ENCODE measurements at regions not wholly inside any gene's neighbourhood (a gene's known extent, or its start where the extent isn't known, plus 50 kb on each side); places are given as distances from the start of the nearest gene placed in this dataset.

DNA sequence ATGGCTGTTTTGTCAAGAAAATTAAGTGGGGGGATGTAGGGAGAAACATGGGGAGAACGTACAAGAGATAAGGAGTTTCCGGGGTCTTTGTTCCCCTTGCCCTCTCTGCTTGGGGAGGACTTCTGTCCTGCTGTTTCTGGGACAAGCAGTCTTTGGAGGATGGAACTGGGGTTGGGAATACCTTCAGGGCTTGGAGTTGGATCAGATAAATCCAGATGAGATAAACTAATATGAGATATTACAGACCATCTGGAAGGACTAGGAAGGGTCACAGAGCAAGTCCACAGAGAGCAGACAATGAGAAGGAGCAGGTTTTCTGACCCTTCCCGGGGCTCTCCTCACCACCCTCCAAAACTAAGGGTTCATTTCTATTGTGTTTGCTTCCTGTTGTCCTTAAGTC is 237.5 kb downstream of the TSHZ3 start:
- TF ChIP-seq TCF4 (CRISPR knock-in tag; IDR thresholded peaks at IDR 0.05; ENCODE audit: borderline replicate concordance), result peak; percentile 65; the same call in 1 of the 2 replicates
- TF ChIP-seq ZFP30 (CRISPR knock-in tag; IDR thresholded peaks at IDR 0.05), result no peak
- ATAC-seq, result no peak

DNA sequence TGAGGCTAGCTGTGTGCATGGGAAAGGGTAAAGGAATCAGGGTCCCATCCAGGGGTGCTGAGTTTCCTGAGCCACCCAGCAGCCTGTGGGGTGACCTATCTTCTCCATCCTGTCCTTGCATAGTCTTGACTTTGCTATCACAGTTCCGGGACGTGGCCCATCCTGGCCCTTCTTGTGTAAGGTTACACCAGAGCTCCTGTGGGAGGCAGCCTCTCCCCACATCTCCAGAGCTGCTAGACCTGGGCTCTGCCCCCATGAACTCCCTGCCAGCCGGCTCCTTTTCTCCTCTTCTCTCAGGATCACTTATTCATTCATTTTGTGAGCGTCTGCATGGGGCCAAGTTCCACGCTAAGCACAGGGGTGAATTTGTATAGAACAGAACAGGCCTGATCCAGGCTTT is 238.9 kb downstream of the TSHZ3 start:
- peak; percentile 91 for ATAC-seq
- TF ChIP-seq CSDC2 (CRISPR knock-in tag; IDR thresholded peaks at IDR 0.05) (no peak), ZFP30 (CRISPR knock-in tag; IDR thresholded peaks at IDR 0.05) (no peak), RARB (CRISPR knock-in tag; IDR thresholded peaks at IDR 0.05) (no peak), PPARA (CRISPR knock-in tag; IDR thresholded peaks at IDR 0.05; ENCODE audit: borderline replicate concordance) (no peak), ZNF565 (CRISPR knock-in tag; conservative IDR thresholded peaks at IDR 0.05; ENCODE audit: low read depth) (no peak), OSR1 (CRISPR knock-in tag; IDR thresholded peaks at IDR 0.05) (no peak), TOX (CRISPR knock-in tag; IDR thresholded peaks at IDR 0.05; ENCODE audit: borderline replicate concordance) (no peak), ZC3H10 (CRISPR knock-in tag; IDR thresholded peaks at IDR 0.05) (no peak)
- TF ChIP-seq, protein P1, sequence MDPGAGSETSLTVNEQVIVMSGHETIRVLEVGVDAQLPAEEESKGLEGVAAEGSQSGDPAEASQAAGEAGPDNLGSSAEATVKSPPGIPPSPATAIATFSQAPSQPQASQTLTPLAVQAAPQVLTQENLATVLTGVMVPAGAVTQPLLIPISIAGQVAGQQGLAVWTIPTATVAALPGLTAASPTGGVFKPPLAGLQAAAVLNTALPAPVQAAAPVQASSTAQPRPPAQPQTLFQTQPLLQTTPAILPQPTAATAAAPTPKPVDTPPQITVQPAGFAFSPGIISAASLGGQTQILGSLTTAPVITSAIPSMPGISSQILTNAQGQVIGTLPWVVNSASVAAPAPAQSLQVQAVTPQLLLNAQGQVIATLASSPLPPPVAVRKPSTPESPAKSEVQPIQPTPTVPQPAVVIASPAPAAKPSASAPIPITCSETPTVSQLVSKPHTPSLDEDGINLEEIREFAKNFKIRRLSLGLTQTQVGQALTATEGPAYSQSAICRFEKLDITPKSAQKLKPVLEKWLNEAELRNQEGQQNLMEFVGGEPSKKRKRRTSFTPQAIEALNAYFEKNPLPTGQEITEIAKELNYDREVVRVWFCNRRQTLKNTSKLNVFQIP (CRISPR knock-in tag; IDR thresholded peaks at IDR 0.05; ENCODE audit: borderline replicate concordance, low read depth), result no peak
- TF ChIP-seq, protein P2, sequence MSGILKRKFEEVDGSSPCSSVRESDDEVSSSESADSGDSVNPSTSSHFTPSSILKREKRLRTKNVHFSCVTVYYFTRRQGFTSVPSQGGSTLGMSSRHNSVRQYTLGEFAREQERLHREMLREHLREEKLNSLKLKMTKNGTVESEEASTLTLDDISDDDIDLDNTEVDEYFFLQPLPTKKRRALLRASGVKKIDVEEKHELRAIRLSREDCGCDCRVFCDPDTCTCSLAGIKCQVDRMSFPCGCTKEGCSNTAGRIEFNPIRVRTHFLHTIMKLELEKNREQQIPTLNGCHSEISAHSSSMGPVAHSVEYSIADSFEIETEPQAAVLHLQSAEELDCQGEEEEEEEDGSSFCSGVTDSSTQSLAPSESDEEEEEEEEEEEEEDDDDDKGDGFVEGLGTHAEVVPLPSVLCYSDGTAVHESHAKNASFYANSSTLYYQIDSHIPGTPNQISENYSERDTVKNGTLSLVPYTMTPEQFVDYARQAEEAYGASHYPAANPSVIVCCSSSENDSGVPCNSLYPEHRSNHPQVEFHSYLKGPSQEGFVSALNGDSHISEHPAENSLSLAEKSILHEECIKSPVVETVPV (CRISPR knock-in tag; IDR thresholded peaks at IDR 0.05), result no peak
- TF ChIP-seq, protein P3, sequence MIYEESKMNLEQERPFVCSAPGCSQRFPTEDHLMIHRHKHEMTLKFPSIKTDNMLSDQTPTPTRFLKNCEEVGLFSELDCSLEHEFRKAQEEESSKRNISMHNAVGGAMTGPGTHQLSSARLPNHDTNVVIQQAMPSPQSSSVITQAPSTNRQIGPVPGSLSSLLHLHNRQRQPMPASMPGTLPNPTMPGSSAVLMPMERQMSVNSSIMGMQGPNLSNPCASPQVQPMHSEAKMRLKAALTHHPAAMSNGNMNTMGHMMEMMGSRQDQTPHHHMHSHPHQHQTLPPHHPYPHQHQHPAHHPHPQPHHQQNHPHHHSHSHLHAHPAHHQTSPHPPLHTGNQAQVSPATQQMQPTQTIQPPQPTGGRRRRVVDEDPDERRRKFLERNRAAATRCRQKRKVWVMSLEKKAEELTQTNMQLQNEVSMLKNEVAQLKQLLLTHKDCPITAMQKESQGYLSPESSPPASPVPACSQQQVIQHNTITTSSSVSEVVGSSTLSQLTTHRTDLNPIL (CRISPR knock-in tag; IDR thresholded peaks at IDR 0.05; ENCODE audit: low read depth), result no peak

DNA sequence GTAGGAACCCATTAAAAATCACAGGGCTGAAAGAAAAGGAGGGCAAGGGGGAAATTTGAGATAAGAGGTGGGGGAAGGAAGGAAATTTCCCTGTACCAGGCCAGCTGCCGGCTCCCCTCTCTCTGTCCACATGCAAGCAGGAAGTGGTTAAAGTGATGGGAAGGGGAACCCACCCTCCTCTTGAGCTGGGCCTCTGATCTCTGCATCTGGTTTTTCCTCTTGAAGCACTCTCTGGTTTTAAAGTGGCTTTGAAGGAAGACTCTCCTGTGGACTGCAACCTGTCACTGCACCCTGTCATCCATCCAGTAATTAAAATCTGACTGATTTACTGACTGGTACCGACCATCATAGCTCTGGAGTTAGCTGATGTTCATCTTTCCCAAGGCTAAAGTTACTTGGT is 239.6 kb downstream of the TSHZ3 start:
- no peak for ATAC-seq
- TF ChIP-seq SNAI2 (CRISPR knock-in tag; IDR thresholded peaks at IDR 0.05), result no peak
- TF ChIP-seq ISL1 (CRISPR knock-in tag; IDR thresholded peaks at IDR 0.05), result no peak
- no peak for TF ChIP-seq TCF4 (CRISPR knock-in tag; IDR thresholded peaks at IDR 0.05; ENCODE audit: borderline replicate concordance)
- TF ChIP-seq TOX (CRISPR knock-in tag; IDR thresholded peaks at IDR 0.05; ENCODE audit: borderline replicate concordance), result no peak
- no peak for TF ChIP-seq GLIS3 (CRISPR knock-in tag; IDR thresholded peaks at IDR 0.05)
- no peak for TF ChIP-seq ZFP30 (CRISPR knock-in tag; IDR thresholded peaks at IDR 0.05)

DNA sequence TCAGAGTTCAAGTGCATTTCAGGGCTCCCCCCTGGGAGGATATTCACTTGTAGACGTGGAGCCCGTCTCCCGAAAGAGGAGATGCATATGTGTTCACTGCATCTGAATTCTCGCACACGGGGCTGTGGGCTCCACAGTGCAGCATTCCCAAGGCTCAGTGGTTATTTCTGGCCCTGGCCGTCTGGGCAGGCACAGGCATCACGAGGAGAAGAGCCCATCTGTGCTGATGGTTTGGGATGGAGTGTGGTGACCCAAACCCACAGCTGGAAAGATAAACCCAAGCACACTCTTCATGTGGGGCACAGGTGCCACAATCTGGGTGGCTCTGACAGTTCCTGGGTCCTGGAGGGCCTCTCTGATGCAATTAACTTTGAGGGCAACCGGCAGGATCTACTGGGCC is 242.1 kb downstream of the TSHZ3 start:
- no peak for ATAC-seq
- TF ChIP-seq ARNTL (CRISPR knock-in tag; IDR thresholded peaks at IDR 0.05; ENCODE audit: borderline replicate concordance, low read depth) (no peak), GLIS3 (CRISPR knock-in tag; IDR thresholded peaks at IDR 0.05) (no peak), ZFP3 (CRISPR knock-in tag; IDR thresholded peaks at IDR 0.05) (no peak), CSDC2 (CRISPR knock-in tag; IDR thresholded peaks at IDR 0.05) (no peak), SNAI2 (CRISPR knock-in tag; IDR thresholded peaks at IDR 0.05) (no peak), RARB (CRISPR knock-in tag; IDR thresholded peaks at IDR 0.05) (no peak), ZFP30 (CRISPR knock-in tag; IDR thresholded peaks at IDR 0.05) (no peak), ZC3H10 (CRISPR knock-in tag; IDR thresholded peaks at IDR 0.05) (no peak), TCF4 (CRISPR knock-in tag; IDR thresholded peaks at IDR 0.05; ENCODE audit: borderline replicate concordance) (no peak), OSR1 (CRISPR knock-in tag; IDR thresholded peaks at IDR 0.05) (no peak), ESRRG (CRISPR knock-in tag; IDR thresholded peaks at IDR 0.05) (no peak), PPARA (CRISPR knock-in tag; IDR thresholded peaks at IDR 0.05; ENCODE audit: borderline replicate concordance) (no peak), ZNF8 (CRISPR knock-in tag; IDR thresholded peaks at IDR 0.05) (no peak)
- TF ChIP-seq, protein P3 (CRISPR knock-in tag; IDR thresholded peaks at IDR 0.05; ENCODE audit: low read depth), result no peak
- TF ChIP-seq, protein P2 (CRISPR knock-in tag; IDR thresholded peaks at IDR 0.05), result no peak

All from SK-N-SH treated with all-trans-retinoic acid at 6 μM for 48 hours (cell line).